RPMI7951 (cell line): ENCODE measurements at regions not wholly inside any gene's neighbourhood (a gene's known extent, or its start where the extent isn't known, plus 50 kb on each side); places are given as distances from the start of the nearest gene placed in this dataset.

Experiments
- DNase-seq: peaks from one replicate; pipeline ENCODE4 v3.0.0-alpha.2; 2012; ENCODE audit warnings: low read depth

DNA sequence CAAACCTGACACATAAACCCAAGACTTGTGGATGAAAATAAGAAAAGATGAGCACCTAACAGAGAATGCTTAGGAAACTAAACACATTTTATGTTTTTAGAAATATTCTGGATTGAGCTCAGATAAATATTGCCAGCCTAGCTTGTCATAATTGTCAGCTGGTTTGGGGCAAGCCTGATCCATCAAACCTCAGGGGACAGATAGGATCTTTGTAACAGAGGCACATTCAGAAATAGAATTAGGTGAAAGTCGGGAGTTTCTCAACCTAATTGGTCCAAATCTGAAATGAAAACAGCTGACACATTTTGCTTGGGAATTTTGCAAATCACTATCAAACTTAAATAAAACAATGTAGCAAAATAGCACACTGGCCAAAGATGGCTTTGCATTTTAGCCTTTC lies 503.7 kb downstream of the ANXA1 start:
- no peak for DNase-seq

DNA sequence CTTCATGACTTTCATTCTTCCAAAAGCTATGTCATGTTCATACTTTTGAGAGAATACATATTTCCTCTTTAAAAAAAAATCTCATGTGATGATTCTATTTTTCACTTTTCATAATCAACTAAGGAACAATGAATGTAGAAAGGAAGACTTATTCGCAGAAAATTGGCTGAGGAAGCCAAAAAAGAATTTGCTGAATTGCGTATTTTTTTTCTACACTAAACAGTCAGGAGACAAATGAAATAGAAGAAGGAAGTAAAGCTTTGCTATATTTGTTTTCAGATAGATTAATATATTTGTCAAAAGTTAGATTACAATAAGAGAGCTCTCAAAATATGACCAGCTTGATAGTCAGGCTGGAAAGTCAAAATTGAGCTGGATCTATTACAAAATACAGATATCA lies 504.2 kb downstream of the ANXA1 start:
- DNase-seq = no peak

DNA sequence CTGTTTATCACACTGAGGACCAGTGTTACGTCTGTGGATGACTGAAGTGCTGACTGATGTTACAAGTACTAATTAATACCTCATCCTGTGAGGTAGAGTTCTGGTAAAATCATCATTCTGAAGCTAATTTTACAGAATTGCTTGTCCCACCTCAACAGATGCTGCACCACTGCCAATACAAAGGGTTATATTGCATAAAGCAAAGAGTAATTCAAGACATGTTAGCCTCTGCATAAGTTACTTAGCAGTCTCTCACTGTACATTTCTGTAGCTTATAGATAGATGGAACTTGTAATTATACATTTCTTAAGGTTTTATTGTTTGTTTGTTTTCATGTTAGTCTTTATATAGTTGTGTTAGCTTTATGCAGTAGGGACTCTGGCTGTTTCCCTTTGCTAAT lies 513.6 kb downstream of the ANXA1 start:
- DNase-seq = no peak

DNA sequence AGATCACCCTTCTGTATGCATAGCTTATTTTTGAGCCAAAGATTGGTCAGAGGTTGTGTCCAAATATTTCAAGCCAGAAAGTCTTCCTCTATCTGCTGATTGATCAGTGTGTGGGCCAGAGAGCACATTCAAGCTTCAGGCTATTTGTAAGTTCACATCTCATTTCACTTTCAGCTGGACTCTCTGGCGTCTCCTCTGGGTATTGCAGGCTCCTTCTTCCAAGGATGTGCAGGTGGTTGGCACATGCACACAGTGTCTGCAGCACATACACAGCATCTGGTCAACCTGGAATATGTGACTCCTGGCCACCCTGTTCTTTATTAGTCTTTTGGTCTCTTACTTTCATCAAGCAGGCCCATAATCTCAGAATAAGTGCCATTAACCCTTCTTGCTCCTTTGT lies 516.1 kb downstream of the ANXA1 start:
- no peak for DNase-seq

DNA sequence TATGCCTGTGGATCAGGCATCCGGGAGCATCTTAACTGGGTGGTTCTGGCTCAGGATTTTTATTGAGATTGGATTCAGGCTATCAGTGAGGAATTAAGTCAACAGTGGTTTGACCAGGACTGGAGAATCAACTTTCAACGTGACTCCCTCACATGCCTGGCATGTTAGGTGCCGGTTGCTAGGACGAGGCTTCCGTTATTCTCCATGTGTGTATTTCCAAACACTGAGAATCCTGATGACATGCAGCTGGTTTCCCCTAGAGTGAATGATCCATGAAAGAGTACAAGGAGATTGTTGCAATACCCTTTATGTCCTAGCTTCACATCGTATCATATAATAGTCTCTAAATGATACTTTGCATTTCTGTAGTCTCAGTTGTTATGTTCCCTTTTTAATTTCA lies 529.2 kb downstream of the ANXA1 start:
- no peak for DNase-seq

DNA sequence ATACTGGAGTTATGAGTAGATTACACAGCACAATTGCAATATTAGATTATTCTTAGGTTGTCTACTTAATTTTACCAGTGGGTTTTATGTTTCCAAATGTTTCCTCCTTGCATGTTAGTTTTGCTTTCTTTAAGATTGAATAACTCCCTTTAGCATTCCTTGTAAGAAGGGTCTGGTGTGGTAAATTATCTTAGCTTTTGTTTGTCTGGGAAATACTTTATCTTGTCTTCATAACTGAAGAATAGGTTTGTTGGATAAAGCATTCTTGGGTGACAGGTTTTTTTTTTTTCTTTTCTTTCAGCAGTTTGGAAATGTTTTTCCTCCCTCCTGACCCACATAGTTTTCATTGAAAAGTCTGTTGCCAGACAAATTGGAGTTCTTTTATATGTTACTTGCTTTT lies 531.1 kb downstream of the ANXA1 start:
- no peak for DNase-seq

DNA sequence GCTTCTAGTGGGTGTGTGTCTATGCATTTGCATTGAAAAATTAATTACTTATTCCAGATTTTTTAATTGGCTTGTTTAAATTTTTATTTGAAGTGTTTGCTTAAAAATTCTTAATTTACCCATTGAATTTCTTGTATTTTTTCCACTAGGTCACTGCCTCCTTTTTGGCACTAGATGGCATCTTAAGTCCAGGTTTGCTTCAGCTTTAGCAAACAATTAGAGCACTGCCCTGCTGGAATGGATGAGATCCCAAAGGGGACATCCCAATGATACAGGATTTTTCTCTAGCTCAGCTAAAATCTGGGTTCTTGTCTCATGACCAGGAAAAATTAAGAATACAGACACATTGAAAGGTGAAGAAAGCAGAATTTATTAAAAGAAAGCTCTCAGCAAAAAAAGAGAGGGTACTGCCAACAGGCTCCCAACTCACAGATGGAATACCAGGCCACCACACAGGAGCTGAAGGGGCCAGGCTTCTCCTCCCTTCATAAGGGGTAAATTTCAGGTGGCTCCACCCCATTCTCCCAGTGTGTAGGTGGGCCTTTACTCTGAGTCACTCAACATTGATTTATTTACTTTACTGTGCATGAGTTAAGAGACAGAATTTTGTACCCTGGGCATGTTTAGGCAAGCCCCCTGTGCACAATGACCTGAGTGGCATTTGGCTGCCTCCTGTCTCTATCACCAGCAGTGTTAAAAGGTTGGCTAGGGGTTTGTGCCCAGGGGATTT lies 532.4 kb downstream of the ANXA1 start:
- DNase-seq = no peak

DNA sequence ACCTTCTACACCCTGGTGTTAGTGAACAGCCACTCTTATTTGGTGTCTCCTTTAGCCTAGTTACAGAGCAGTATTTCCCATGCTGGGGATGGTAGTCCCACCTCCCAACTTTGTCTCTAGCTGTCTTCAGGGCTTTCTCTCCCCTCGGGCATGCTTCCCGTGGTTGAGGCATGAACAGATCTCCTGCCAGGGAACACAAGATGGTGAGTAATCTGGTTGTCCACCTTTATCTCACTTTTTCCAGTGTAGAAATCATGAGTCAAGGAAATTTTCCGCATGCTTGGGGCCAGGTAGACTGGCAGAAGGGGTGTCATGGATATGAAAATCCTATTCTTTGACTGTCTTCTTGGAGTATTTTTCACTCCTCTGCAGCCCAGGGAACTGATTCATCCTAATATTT lies 532.9 kb downstream of the ANXA1 start:
- no peak for DNase-seq

DNA sequence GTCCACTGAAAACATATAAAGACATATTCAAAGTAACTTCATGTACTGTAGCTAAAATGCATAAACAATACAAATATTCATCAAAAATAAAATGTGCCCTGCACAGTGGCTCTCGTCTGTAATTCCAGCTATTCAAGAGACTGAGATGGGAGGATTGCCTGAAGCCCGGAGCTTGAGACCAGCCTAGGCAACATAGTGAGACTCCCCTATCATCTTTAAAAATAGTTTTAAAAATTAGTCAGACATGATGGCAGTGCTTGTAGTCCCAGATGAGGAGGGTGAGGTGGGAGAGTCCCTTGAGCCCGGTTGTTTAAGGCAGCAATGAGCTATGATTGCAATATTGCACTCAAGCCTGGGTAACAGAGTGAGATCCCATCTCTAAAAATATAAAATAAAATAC lies 534.1 kb downstream of the ANXA1 start:
- no peak for DNase-seq

DNA sequence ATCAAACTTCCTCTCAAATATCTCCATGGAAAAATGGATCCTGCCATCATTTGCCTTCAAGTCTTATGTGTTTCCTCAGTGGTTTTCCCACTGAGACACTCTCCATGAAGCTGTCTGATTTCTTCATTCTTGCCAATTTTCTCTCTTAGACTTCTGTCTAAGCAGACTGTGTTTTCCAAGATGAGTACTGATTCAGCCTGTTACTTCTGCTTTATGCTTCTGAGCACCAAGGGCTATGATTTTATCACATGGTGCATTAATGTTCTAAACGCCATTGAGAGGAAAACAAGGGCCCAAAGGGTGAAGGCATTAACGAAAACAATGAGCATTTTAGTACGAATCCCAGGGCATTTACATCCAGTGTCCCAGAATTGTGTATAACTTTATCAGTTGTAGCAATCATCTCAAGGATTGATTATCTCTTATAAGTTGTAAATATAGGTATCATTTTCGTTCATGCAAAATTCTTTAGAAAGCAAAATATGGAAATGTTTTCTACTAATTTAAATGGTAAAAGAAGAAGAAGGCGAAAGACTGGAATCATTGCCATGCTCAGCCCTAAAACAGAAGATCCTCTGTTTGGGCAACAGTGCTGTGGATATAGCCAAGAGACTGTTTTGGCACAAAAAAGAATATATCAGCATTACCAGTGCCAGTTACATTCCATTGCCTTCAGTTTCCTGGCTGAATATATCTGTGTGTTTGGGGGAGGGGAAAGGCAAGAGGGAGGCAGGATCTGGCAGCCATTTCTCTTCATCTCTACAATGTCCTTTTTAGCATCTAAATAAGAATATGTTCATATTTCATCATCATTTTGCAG lies 537.6 kb downstream of the ANXA1 start:
- DNase-seq = no peak

DNA sequence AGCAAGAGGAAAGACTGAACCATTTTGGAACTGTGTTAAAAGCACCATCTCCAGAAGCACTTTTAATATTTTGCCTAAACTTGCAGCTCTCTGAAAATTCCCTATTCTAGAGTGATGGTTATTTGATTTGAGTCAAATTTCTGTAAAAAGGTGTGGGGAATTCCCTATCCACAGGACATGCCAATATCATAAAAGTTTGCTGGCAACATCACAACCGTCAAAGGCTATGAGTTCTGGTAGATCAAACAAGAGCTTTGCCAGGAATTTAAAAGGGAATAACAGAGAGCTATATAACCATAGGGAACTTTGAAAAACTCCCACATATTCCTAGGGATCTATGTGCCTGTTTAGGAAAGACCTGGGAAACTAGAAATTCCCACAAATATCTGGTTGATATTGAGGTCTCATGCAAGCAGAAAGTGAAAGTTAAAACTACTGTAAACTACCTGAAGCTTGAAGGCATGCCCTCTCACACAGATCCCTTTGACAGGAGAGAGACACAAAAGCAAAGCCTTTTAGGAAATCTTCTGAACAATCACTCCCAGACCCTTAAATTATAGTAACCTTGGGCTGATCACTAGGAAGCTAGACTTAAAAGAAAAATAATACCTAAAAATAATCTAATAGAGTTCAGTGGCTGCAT lies 549.9 kb downstream of the ANXA1 start:
- DNase-seq = no peak

DNA sequence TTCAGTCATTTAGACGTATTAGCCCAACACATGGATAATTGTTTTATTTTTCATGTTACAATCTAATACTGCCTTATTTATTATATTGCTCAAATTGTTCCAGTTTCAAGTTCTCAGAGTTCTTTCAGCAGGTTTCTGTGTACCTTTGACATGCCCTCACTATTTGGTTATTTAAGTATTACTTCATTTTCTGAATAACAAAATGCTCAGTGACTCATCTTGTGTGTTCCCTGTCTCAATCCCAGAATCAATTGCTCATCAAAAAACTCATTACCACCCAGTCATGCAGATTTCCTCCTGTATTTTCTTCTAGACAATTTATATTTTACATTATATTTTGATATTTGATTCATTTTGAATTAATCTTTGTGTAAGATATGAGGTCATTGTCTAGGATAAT lies 562.6 kb downstream of the ANXA1 start:
- DNase-seq = no peak

DNA sequence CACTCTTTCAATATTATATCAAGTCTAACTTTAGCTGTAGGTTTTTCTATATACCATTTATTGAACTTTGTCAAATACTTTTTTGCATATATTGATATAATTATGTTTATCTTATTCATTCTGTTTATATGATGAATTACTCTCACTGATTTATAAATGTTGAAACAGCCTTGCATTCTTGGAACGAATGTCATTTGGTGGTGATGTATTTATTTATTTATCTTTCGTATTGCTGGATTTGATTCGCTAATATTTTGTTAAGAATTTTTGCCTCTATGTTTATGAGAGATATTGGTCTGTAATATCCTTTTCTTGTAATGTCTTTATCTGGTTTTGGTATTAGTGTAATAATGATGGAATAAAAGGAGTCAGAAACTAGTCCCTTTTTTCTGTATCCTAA lies 563.9 kb downstream of the ANXA1 start:
- no peak for DNase-seq

DNA sequence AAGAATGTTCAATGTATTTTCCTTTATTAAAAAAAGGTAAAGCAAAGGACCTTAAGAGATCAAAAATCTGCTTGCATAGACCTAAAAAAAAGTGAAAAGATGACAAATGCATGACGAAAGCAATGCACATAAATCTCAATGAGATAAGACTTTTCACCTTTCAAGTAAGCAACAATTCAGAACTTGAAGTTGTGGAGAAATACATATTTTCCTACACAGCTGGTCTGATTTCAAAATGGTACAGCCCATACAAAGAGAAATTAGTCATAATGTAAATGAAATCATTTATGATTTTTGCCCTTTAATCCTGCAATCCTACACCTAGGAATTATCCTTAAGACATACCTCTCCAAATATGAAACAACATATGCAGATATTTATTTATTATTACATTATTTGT lies 568.0 kb downstream of the ANXA1 start:
- DNase-seq = no peak

DNA sequence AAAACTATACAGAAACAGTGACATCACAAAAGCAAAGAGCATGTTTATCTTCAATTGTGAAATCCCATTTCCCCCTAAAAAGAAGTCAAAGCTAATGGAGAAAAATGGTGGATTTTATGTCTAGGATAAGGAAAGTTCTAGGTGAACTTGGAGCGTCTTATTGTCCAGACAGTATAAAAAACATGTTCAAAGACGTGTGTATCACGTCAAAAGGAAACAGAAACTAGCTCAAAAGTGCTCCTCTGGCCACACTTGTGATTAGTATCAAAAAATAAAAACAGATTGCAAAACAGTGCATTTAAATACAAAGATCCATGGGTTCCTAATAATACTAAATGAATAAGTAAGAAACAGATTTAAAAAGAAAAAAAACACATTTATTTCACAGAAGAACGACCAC lies 568.9 kb downstream of the ANXA1 start:
- no peak for DNase-seq

DNA sequence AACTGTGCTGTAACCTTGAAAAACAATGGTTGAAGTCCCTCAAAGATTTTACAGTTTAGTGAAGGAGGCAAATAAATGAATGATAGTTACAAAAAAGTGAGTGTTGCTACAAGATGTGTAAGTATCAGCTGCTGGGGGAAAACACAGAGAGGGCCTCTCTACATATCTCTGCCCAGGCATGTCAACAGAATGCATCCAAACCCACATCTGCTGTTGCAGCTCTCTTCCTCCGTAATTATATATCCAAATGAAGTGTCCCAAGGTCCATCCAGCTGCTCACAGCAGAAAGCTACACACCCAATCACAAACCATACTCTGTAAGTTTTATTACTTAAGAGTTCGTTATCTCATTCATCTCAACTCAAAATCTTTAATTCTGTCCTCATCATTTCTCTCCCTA lies 584.6 kb downstream of the ANXA1 start:
- DNase-seq = no peak

DNA sequence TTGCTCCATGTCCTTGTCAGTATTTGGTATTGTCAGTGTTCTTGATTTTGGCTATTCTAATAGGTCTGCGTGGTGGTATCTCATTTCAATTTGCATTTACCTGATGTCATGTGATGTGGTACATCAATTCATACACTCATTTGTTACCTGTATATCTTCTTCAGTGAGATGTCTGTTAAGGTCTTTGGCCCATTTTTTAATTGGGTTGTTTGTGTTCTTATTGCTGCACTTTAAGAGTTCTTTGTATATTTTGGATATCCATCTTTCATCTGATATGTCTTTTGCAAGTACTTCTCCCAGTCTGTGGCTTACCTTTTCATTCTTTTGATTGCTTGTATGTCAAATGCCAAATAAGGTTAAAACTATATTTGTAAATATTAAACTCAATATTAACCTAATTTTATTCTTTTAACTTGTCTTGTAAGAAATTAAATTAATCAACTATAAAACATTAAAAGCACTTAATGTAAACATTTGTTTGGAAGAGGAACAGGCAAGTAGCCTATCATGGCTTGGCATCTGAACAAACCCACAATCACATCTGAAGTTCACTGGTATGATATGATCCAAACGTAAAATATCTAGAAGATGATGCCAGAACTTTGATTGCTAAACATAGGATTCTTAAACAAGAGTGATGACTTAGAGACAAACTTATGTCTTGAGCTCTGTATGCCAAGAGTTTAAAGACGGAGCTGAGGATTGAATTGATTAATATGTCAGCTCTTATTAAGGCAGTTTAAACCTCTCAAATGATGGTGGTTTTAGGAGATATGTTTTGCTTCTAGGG lies 587.3 kb downstream of the ANXA1 start:
- DNase-seq = no peak

DNA sequence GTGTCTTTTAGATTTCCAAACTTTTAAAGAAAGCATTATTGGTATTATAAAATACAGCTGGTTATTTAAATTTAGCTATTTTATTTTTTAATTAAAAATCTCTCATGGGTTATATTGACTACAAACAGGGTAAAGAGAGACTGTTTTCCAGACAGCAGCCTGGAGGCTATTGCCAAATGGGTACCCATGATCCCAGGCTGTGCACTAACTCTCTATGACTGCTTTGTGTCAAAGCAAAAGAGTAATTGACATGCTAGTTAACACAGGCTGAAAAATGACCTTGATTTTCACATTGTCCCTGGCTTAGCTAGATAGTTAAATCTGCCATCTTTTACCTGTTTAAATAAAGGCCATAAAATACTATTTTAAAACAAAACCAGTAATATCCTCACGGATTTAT lies 589.7 kb downstream of the ANXA1 start:
- DNase-seq = no peak

DNA sequence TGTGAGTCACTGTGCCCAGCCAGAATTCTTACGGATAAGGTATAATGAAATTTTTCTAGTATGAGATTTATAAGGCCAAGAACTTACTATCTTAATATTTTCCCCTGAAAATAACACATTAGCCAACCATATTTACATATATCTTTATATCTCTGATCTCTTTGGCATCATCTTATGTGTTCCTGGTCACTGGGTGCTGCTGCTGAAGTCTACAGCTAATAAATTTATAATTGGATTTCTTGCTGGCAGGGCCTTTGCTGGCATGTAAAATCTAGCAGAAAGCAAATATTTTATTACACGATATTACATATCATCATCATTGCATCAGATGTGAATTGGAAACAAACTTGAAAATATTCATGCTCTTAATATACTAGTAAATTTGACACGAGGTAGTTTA lies 590.7 kb downstream of the ANXA1 start:
- no peak for DNase-seq

DNA sequence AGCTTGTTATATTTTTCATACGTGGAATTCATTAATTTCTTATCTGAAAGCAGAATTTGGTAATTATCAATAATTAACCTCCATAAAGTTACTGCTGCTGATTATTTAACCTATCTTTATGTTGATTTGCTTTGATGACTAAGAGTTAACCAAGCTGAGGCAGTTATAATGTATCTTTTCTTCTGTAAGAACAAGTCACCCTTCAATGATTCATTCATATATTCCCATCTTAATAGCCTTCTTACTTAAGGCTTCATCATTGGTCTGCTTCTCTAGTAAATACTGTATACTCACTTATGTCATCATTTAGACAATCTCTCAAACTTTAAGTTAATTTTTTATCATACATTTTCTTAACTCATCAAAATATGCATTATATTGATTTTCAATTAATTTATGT lies 592.2 kb downstream of the ANXA1 start:
- no peak for DNase-seq

DNA sequence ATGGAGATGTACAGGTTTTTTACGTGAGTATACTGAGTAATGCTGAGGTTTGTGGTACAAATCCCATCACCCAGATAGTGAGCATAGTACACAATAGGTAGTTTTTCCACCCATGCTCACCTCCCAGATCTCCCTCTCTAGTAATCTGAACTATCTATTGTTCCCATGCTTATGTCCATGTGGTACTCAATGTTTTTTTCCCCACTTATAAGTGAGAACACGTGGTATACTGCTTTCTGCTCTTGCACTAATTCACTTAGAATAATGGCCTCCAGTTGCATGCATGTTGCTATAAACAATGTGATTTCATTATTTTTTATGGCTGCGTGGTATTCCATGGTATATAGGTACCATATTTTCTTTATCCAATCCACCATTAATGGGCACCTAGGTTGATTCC lies 593.9 kb downstream of the ANXA1 start:
- DNase-seq = no peak

DNA sequence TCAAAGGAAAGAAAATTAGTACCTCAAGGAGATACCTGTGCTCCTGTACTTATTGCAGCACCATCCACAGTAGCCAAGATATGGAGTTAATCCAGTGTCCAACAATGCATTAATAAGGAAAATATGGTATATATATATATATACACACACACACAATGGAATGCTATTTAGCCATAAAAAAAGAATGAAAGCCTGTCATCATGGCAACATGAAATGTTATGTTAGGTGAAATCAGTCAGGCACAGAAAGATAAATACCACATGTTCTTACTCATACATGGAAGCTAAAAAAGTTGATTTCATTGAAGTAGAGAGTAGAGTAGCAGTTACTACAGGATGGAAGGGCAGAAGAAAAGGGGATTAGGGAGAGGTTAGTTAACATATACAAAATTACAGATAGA lies 601.5 kb downstream of the ANXA1 start:
- no peak for DNase-seq
